PC-3 (cell line): ENCODE measurements at regions not wholly inside any gene's neighbourhood (a gene's known extent, or its start where the extent isn't known, plus 50 kb on each side); places are given as distances from the start of the nearest gene placed in this dataset.

Experiments
- EZH2 ChIP-seq: fragments of 300-600 bp; sonication (generic); IDR thresholded peaks from one replicate; pipeline ENCODE4 v1.6.1; 2017; ENCODE audit warnings: antibody characterized with exemption, mild to moderate bottlenecking, low read length; ENCODE audit not compliant: unreplicated experiment
- TF ChIP-seq, protein P1 (sequence below): fragments of 300-600 bp; sonication (generic); conservative IDR thresholded peaks from 2 replicates; pipeline ENCODE4 v1.5.1; 2017; ENCODE audit warnings: antibody characterized with exemption, low read depth, mild to moderate bottlenecking, low read length

GRCh38 chr2:15861172-15861822 is 79.1 kb upstream of the MYCN start:
- TF ChIP-seq, protein P1, sequence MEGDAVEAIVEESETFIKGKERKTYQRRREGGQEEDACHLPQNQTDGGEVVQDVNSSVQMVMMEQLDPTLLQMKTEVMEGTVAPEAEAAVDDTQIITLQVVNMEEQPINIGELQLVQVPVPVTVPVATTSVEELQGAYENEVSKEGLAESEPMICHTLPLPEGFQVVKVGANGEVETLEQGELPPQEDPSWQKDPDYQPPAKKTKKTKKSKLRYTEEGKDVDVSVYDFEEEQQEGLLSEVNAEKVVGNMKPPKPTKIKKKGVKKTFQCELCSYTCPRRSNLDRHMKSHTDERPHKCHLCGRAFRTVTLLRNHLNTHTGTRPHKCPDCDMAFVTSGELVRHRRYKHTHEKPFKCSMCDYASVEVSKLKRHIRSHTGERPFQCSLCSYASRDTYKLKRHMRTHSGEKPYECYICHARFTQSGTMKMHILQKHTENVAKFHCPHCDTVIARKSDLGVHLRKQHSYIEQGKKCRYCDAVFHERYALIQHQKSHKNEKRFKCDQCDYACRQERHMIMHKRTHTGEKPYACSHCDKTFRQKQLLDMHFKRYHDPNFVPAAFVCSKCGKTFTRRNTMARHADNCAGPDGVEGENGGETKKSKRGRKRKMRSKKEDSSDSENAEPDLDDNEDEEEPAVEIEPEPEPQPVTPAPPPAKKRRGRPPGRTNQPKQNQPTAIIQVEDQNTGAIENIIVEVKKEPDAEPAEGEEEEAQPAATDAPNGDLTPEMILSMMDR = no peak
- no peak for TF ChIP-seq EZH2
